NCI-H446 (cell line): ENCODE measurements at regions not wholly inside any gene's neighbourhood (a gene's known extent, or its start where the extent isn't known, plus 50 kb on each side); places are given as distances from the start of the nearest gene placed in this dataset.

Experiments used
- DNase-seq, 2 experiments: peaks; one replicate each; lab custom pipeline; 2025; lab: John Stamatoyannopoulos, UW

GRCh38 chr5:74123929-74124328 is 497.9 kb downstream of the ARHGEF28 start:
- peak; percentile 61 to 85 for DNase-seq

GRCh38 chr5:74122979-74123590 is 497.1 kb downstream of the ARHGEF28 start:
- DNase-seq, result no peak

GRCh38 chr5:74122175-74122574 is 496.2 kb downstream of the ARHGEF28 start:
- no peak for DNase-seq

- no peak for DNase-seq
Observed at GRCh38 chr5:74120585-74120984, 494.6 kb downstream of the ARHGEF28 start.

GRCh38 chr5:74118071-74118470 is 492.1 kb downstream of the ARHGEF28 start:
- no peak for DNase-seq

- DNase-seq, result no peak
Observed at GRCh38 chr5:74116984-74117383, 491.0 kb downstream of the ARHGEF28 start.

GRCh38 chr5:74116266-74116665 is 490.3 kb downstream of the ARHGEF28 start:
- DNase-seq, result no peak

- no peak for DNase-seq
Observed at GRCh38 chr5:74113927-74114326, 487.9 kb downstream of the ARHGEF28 start.

- DNase-seq, result no peak
Observed at GRCh38 chr5:74113196-74113540, 487.2 kb downstream of the ARHGEF28 start.

- DNase-seq, result no peak
Observed at GRCh38 chr5:74112372-74113195, 486.6 kb downstream of the ARHGEF28 start.

GRCh38 chr5:74111764-74112163 is 485.8 kb downstream of the ARHGEF28 start:
- DNase-seq, result no peak

GRCh38 chr5:74109344-74109743 is 483.3 kb downstream of the ARHGEF28 start:
- DNase-seq, result no peak

GRCh38 chr5:74107899-74108298 is 481.9 kb downstream of the ARHGEF28 start:
- no peak for DNase-seq

- peak in 1 of 2 experiments; percentile 34 for DNase-seq
Observed at GRCh38 chr5:74105126-74105780, 479.3 kb downstream of the ARHGEF28 start.

GRCh38 chr5:74103131-74104023 is 477.4 kb downstream of the ARHGEF28 start:
- DNase-seq, result no peak

GRCh38 chr5:74100268-74100665 is 474.3 kb downstream of the ARHGEF28 start:
- no peak for DNase-seq

- DNase-seq, result no peak
Observed at GRCh38 chr5:74099538-74100267, 473.7 kb downstream of the ARHGEF28 start.

- DNase-seq, result no peak
Observed at GRCh38 chr5:74098941-74099340, 472.9 kb downstream of the ARHGEF28 start.

GRCh38 chr5:74098456-74098855 is 472.5 kb downstream of the ARHGEF28 start:
- no peak for DNase-seq

GRCh38 chr5:74096325-74096724 is 470.3 kb downstream of the ARHGEF28 start:
- DNase-seq, result no peak

GRCh38 chr5:74095871-74096270 is 469.9 kb downstream of the ARHGEF28 start:
- DNase-seq, result no peak

GRCh38 chr5:74094782-74095108 is 468.7 kb downstream of the ARHGEF28 start:
- no peak for DNase-seq
